ENCODE measurements at regions not wholly inside any gene's neighbourhood (a gene's known extent, or its start where the extent isn't known, plus 50 kb on each side); places are given as distances from the start of the nearest gene placed in this dataset.

DNA sequence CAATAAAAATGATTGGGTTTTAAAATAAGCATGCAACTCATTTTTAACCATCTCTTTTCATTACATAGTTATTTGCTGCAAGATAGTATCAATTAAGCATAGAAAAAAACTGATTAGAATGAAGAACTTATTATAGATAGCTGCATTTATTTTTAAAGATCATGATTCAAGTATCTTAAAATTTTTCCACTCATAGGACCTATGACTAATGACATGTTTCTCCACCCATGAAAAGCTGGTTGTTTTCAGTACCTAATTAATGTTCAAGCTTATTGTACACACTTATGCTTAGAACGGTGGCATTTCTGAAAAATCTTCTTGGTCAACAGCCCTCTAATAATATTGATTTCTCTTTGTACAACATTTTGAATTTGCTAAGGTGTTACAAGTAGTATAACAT is 193.5 kb upstream of the PITX2 start (continued):
- TF ChIP-seq, protein P1, sequence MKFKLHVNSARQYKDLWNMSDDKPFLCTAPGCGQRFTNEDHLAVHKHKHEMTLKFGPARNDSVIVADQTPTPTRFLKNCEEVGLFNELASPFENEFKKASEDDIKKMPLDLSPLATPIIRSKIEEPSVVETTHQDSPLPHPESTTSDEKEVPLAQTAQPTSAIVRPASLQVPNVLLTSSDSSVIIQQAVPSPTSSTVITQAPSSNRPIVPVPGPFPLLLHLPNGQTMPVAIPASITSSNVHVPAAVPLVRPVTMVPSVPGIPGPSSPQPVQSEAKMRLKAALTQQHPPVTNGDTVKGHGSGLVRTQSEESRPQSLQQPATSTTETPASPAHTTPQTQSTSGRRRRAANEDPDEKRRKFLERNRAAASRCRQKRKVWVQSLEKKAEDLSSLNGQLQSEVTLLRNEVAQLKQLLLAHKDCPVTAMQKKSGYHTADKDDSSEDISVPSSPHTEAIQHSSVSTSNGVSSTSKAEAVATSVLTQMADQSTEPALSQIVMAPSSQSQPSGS (IDR thresholded peaks at IDR 0.05; ENCODE audit: low read length): no peak
